GM21528 (cell line): ENCODE measurements at regions not wholly inside any gene's neighbourhood (a gene's known extent, or its start where the extent isn't known, plus 50 kb on each side); places are given as distances from the start of the nearest gene placed in this dataset.
"Not testable (repeated sequence)": the region's sequence is repeated elsewhere in the genome, so short reads cannot be mapped to it uniquely, and the experiment has no call there.

Experiments used
- ATAC-seq: cut with Tn5 transposase; IDR thresholded peaks from one replicate; pipeline ENCODE4 v1.9.1; 2021; ENCODE audit warnings: mild to moderate bottlenecking, moderate library complexity; ENCODE audit not compliant: unreplicated experiment, low FRiP score

DNA sequence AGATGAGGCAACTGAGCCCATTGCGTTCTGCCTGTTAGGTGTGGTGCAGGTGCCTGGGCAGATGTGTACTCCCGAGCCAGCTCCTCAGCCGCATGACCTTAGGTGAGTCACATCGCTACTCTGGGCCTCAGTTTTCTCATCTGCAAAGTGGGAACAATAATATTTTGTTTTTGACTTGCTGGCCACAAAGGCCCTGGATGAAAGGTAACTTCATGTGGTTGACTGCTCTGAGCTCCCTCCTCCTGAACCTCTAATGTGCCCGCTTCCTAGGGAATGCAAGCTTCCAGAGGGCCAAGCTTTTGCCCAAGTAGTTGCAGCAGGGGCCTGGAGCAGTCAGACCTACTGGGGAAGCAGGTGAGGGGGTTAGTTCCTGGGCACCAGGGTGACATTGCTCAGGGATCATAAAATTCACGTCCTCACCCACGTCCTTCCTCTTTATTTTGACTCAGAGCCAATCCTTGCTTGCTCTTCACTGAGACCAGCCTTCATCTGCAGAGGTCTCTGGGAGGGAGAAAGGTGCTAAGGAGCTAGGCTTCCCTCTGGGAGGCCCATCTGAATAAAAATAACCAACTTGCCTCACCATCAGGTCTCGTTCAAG, 149.0 kb upstream of the TLE3 start:
- no peak for ATAC-seq

- ATAC-seq: no peak
Measured at GRCh38 chr15:70245932-70246622, 148.4 kb upstream of the TLE3 start.

GRCh38 chr15:70244978-70245542, 147.3 kb upstream of the TLE3 start:
- ATAC-seq: no peak

DNA sequence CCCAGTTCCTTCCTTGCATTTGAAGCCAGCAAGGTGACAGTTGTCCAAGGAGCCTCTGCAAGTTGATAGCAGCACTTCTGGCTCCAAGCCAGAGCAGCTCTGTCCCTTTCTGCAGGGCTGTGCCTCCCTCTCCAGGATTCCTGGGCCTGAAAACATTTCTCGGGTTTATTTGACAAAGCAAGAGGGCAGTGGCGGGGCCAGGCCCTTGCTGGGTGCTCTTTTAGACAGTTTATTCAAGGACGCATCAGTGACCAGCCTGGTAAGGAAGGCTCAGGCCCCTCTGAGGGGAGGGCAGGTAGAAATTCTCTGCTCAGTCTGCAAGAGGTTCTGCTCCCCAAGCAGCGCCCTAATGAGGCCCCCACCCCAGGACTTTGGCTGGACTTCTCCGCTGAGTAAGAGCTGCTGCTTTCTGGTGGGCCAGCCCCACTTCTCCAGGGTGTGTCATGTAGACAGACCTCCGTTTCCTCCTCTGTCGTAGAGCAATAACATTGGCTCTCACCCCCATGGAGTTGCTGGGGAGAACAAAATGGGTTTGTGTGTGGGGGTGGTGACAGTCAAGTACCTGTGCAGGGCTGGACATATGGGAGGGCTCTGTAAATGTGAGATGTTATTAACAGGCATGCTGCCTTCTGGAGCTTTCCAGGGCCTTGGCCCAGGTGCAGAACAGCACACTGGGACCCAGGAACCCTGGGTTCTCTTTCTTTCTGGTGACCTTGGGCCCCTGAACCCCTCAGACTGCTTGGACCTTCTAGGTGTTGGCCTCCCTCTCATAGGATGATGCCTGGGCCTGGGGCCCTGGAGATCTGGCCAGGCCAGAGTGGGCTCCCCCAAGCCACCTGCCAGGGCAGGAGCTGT, 146.2 kb upstream of the TLE3 start:
- ATAC-seq: no peak

- no peak for ATAC-seq
Measured at GRCh38 chr15:70242951-70243685, 145.4 kb upstream of the TLE3 start.

DNA sequence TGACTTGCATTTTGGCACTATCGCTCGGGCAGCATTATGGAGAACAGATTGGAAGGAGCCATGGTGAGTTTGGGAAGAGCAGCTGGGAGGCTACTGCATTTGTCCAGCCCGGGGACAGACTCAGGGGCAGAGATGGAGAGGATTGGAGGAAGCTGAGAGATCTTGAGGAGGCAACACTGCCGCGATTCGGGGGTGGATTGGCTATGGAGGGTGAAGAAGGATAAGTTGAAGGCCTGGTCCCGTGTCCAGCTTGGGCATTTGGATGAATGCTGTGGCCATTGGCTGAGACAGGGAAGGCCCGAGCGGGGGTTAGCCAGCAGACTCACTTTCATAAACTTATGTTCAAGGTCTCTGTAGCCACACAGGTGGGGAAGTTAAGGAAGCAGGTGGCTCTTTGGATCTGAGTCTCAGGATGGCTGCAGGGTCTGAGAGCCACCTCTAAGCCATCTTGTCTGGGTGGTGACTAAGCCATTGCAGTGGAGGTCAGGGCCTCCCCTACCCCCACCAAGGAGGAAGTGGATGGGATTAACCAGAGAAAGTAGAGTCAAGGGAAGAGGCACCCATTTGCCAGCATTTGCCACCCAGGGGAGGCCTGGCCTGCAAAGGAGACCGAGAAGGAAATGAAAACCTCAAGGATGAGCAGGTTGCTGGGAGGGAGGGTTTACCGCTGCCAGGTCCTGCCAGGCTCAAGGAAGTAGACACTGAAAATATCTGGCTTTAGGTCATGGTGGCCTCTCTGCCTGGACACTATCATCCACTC, 144.0 kb upstream of the TLE3 start:
- ATAC-seq: no peak

- ATAC-seq: no peak
Measured at GRCh38 chr15:70240820-70241430, 143.2 kb upstream of the TLE3 start.

GRCh38 chr15:70240082-70240481, 142.4 kb upstream of the TLE3 start:
- no peak for ATAC-seq

DNA sequence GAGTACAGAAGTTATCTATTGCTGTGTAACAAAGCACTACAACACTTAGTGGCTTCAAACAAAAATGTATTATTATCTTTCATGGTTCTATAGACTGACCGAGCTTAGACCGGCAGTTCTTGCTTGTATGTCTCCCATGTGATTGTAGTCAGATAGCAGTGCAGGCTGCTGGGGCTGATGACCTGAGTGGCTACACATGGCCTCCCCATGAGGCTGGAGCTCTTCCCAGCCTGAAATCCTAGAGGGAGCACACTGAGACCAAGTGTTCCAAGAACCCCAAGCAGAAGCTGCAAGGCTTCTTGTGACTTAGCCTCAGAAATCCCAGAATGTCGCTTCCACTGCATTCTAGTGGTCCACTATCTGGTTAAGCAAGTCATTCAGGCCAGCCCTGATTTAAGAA, 141.2 kb upstream of the TLE3 start:
- no peak for ATAC-seq

DNA sequence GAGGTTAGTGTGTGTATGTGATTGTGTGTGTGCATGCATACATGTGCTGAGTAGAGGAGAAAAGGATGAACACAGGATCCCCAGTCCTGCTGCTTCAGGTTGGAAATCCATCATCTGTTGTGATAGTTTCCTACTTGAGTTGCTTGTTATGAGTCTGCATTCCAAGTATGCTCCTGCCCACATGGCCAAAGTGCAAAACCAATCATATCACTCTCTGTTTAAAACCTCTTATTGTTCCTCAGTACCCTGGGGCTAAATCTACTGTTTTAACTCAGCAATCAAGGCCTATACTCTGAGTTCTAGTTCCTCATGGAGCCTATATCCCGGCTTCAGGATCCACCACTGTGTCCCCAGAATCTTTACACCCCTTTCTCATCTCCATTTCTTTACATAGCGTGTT, 139.9 kb upstream of the TLE3 start:
- ATAC-seq: no peak

- no peak for ATAC-seq
Measured at GRCh38 chr15:70236341-70237086, 138.8 kb upstream of the TLE3 start.

DNA sequence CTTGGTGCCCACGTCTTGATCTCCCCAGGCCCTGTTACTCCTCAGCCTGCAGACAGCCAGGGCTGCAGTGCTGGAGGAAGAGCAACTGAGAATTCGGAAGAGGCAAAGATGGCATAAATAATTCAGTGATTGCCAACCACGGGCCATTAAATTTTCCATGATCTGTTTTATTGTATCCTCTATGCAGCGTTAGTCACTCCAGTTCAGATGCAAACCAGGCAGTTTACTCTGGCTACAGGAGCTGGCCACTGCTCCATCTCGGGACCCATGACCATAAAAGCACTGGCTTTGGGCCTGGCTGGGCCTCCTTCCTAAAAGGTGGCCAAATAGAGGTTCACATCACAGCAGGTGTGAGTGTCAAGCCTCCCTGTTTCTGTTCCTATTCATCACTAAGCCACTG, 137.6 kb upstream of the TLE3 start:
- ATAC-seq: no peak

GRCh38 chr15:70234256-70234905, 136.7 kb upstream of the TLE3 start:
- ATAC-seq: no peak

GRCh38 chr15:70231484-70231883, 133.8 kb upstream of the TLE3 start:
- ATAC-seq: no peak

DNA sequence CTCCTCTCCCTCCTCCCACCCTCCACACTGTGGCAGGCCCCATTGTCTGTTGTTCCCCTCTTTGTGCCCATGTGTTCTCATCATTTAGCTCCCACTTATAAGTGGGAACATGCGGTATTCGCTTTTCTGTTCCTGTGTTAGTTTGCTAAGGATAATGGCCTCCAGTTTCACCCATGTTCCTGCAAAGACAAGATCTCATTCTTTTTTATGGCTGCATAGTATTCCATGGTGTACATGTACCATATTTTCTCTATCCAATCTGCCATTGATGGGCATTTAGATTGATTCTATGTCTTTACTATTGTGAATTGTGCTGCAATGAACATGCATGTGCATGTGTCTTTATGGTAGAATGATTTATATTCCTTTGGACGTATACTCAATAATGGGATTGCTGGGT, 130.2 kb upstream of the TLE3 start:
- ATAC-seq: not testable (repeated sequence)

GRCh38 chr15:70227147-70227546, 129.4 kb upstream of the TLE3 start:
- ATAC-seq: no peak

DNA sequence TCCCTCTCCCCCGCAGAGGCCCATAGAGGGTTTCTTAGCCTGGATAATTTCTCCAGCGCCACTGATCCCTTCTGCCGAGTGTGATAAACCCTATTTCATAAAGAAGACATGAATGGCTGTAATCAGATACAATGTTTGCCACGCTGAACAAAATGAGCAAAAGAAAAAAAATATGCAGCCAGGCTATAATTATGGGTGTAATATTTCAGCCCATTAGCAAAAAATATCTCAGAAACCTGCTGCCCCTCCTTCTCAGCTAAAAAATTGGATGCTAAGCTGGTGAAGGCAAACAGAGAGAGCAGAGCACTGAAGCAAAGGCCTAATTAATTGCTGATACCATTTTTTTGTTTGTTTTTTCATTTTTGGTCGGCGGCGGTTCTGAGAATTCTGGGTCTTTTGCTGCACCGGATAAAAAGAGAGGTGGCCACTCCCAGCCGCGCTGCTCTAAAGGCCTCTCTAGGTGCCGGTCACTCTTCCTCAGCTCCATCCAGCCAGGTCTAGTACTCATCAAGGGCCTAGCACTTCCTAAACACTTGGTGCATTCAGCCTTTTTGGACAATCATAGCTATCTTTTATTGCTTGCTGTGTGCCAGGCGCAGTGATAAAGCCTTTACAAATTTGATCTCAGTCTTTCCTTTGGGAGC, 128.7 kb upstream of the TLE3 start:
- ATAC-seq: no peak

DNA sequence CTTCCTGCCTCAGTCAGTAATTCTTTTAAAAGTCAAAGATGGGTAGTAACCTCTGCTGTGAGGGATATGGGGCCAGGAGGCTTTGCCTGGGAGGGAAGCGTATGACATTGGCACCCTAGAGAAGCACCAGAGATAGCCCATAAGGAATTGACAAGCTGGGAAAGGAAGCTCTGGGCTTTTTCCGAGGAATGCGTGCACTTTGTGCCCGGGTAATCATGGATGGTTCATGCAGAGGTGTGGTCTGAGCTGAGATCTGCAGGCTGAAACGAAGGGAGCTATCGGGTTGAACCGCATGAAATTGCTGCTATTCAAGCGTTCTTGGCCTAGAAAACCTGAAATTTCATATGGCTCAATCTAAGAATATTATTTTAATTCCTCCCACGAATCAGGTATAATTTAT, 127.7 kb upstream of the TLE3 start:
- no peak for ATAC-seq
